ENCODE measurements at regions not wholly inside any gene's neighbourhood (a gene's known extent, or its start where the extent isn't known, plus 50 kb on each side); places are given as distances from the start of the nearest gene placed in this dataset.

DNA sequence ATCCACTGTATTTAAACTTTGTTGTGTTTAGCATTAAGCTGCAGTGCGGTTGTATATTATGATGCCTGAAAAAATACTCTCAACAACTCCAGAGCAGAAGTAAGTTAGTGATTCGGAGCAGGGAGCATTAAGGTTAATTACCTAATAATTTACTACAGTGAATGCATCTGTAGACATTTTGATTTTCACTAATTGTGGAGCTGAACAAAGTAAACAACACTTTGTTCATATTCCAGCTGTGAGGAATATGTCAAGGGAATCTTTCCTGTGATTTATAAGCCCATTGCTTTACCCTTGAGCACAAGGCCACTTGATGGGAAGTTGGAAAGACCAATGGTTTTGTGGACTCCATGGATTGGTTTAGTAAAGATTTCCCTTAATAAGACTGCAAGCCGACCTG, 77.1 kb downstream of the CBLN4 start:
- Histone ChIP-seq H3K27me3 (replicated peaks; ENCODE audit: insufficient read depth) (no peaks in the 10 kb centered on the region), H3K9me3 (no peaks in the 10 kb centered on the region), H3K4me1 (replicated peaks) (no peaks in the 10 kb centered on the region), H3K4me3 (no peak overlapping the region), H3K27ac (no peak overlapping the region), H3K36me3 (no peaks in the 10 kb centered on the region)
- WGBS, result 53% methylated on average over 3 of the region's 3 CpGs
- DNase-seq (ENCODE audit: low spot score), result no peak
- intact Hi-C loops (cut with DNase I), result no loop called here
- TF ChIP-seq POLR2AphosphoS5 (IDR thresholded peaks at IDR 0.05) (no peak), POLR2A (IDR thresholded peaks at IDR 0.05) (no peak), CTCF (IDR thresholded peaks at IDR 0.05) (no peak)

DNA sequence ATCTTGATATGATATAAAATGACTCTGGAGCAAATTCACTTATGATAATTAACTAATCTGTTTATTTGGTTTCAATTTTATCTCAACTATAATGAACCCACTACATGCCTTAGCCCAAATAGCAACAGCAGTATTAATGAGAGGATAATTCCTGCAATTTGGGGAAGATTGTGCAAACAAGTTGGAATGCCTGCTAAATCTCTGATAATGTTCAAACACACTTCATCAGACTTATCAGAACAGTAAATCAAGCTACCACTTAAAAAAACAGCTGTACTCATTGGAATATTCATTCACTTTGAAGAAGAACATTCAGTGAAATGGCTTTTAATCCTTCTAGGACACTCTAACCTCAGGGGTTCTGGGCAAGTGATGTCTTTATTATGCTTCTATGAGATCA, 85.4 kb downstream of the CBLN4 start:
- no peak overlapping the region for H3K27ac ChIP-seq
- intact Hi-C loops (cut with DNase I), result no loop called here
- DNase-seq (ENCODE audit: low spot score), result no peak

DNA sequence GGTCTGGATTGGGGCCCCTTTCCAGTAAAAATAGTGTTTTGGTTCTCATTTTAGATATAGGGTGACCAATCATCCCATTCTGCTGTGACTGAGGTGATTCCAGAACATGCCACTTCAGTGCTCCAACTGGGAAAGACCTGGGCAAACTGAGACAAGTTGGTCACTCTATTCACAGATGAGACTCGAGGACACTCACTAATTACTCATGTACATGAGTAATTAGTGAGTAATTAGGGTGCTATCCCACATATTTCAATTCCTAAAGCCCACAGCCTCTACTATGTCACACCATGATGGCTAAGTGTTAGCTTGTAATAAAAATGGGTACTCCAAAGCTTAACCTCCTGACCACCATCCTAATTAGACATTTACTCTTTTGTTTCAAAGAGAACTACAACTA, 86.0 kb downstream of the CBLN4 start:
- WGBS, result 36% methylated on average over 1 of the region's 1 CpG
- Histone ChIP-seq H3K4me3 (no peak overlapping the region), H3K9me3 (no peaks in the 10 kb centered on the region), H3K36me3 (no peaks in the 10 kb centered on the region), H3K27me3 (replicated peaks; ENCODE audit: insufficient read depth) (no peaks in the 10 kb centered on the region), H3K27ac (no peak overlapping the region), H3K4me1 (replicated peaks) (no peaks in the 10 kb centered on the region)
- no peak for TF ChIP-seq POLR2A (IDR thresholded peaks at IDR 0.05)
- TF ChIP-seq CTCF (IDR thresholded peaks at IDR 0.05), result no peak
- TF ChIP-seq POLR2AphosphoS5 (IDR thresholded peaks at IDR 0.05), result no peak
- intact Hi-C loops (cut with DNase I), result no loop called here
- DNase-seq (ENCODE audit: low spot score), result no peak

More for the DNA sequence above, 85.4 kb downstream of the CBLN4 start:
- Histone ChIP-seq H3K4me1 (replicated peaks) (no peaks in the 10 kb centered on the region), H3K4me3 (no peak overlapping the region), H3K36me3 (no peaks in the 10 kb centered on the region), H3K27me3 (replicated peaks; ENCODE audit: insufficient read depth) (no peaks in the 10 kb centered on the region), H3K9me3 (no peaks in the 10 kb centered on the region)
- TF ChIP-seq POLR2A (IDR thresholded peaks at IDR 0.05) (no peak), POLR2AphosphoS5 (IDR thresholded peaks at IDR 0.05) (no peak), CTCF (IDR thresholded peaks at IDR 0.05) (no peak)

DNA sequence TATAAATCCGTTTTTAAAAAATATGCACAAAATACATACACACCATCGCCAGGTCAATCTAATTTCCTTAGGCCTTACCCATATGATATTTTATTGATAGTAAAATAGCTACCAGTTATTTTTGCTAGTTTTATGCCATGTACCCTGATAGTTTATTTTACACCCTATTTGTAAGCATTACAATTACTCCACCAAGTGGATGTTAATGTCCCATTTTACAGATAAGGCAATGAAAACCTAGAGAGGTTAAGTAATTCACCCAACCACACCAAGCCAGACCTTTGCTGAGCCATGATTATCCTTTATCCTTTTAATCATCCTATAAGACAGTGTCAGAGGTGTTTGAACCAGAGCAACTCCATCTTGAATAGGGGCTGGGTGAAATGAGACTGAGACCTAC, 86.8 kb downstream of the CBLN4 start:
- Histone ChIP-seq H3K9me3 (no peaks in the 10 kb centered on the region), H3K27me3 (replicated peaks; ENCODE audit: insufficient read depth) (no peaks in the 10 kb centered on the region), H3K4me1 (replicated peaks) (no peaks in the 10 kb centered on the region), H3K36me3 (no peaks in the 10 kb centered on the region), H3K4me3 (no peak overlapping the region), H3K27ac (no peak overlapping the region)
- no peak for DNase-seq (ENCODE audit: low spot score)
- 91% methylated on average over 2 of the region's 2 CpGs for WGBS
- TF ChIP-seq CTCF (IDR thresholded peaks at IDR 0.05), result no peak
- no peak for TF ChIP-seq POLR2AphosphoS5 (IDR thresholded peaks at IDR 0.05)
- intact Hi-C loops (cut with DNase I), result no loop called here

- H3K27ac ChIP-seq, result no peak overlapping the region
- DNase-seq (ENCODE audit: low spot score), result no peak
- no peaks in the 10 kb centered on the region for H3K4me1 ChIP-seq (replicated peaks)
- H3K36me3 ChIP-seq, result no peaks in the 10 kb centered on the region
- intact Hi-C loops (cut with DNase I), result no loop called here
- no peak overlapping the region for H3K4me3 ChIP-seq
- TF ChIP-seq CTCF (IDR thresholded peaks at IDR 0.05), result no peak
- TF ChIP-seq POLR2AphosphoS5 (IDR thresholded peaks at IDR 0.05), result no peak
- no peak for TF ChIP-seq POLR2A (IDR thresholded peaks at IDR 0.05)
- H3K9me3 ChIP-seq, result no peaks in the 10 kb centered on the region
- H3K27me3 ChIP-seq (replicated peaks; ENCODE audit: insufficient read depth), result no peaks in the 10 kb centered on the region
These were observed 112.3 kb downstream of the CBLN4 start for GRCh38 chr20:55893031-55893430.

All from prostate gland (tissue), 2 donors.